LoVo (cell line): ENCODE measurements at regions not wholly inside any gene's neighbourhood (a gene's known extent, or its start where the extent isn't known, plus 50 kb on each side); places are given as distances from the start of the nearest gene placed in this dataset.

ENCODE experiments used
- DNase-seq: peaks from one replicate; pipeline ENCODE4 v3.0.0-alpha.2; 2016; ENCODE audit warnings: low spot score

DNA sequence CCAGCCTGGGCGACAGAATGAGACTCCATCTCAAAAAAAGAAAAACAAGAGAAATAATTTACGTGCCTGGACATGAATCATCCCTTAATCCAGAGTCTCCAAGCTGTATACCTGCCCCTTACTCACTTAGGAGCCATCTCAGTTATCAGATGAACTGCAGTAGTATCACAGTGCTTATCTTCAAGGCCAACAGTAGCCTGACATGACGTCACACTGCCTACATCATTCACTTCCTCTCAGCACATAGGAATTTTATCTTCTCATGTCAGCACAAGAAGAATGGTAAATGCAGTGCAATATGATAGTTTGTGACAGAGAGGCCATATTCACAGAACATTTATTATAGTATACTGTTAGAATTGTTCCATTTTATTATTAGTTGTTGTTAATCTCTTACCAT lies 216.6 kb downstream of the SS18 start:
- DNase-seq: no peak

DNA sequence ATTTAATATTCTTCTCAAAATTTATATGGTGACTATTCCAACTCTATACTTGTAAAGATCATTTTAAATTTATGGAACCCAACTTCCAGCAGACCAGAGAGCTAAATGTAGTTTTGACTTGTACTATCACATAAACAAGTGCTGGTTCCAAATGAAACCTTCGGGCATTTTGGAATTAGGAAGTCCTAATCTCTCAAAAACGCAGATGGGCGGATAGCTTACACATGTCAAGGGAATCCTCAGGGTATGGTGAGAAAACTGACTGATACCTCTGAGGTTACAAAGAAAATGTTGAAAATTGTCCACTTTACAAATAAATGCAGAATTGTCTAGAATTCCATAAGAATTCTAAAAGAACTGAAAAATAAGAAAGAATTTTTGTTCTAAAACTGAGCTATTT lies 224.1 kb downstream of the SS18 start:
- DNase-seq: no peak

DNA sequence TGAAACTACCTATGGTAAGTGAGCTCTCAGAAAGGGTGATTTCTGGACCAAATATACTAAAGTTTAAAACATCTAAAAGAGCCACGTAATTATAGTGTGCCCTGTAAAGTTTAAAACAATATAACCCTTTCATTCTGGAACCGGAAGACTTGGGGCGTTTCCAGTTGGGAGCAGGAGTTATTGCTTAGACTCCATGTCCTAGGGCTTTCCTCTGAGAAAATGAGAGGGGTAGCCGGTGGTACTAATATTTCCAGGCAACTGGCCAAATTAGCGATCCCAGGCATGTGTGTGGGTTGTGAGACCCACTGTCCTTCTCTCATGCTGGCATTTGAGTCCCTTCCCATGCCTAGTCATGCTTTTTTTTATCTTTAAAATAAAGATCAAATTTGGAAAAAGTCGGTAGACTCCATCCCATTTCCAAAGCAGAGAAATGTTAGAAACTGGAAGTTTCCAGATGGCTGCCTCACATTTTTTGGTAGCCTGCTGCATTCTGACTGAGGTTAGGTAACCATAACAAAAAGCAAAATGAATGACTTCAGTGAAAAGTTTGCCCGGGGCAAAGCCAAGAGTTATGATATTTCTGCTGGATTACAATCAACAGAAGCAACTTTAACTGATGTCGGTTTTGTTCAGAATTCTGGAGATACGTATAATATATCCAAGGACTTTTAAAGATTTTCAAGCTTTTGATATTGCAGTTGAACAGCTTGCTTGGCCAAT lies 227.4 kb downstream of the SS18 start:
- no peak for DNase-seq

DNA sequence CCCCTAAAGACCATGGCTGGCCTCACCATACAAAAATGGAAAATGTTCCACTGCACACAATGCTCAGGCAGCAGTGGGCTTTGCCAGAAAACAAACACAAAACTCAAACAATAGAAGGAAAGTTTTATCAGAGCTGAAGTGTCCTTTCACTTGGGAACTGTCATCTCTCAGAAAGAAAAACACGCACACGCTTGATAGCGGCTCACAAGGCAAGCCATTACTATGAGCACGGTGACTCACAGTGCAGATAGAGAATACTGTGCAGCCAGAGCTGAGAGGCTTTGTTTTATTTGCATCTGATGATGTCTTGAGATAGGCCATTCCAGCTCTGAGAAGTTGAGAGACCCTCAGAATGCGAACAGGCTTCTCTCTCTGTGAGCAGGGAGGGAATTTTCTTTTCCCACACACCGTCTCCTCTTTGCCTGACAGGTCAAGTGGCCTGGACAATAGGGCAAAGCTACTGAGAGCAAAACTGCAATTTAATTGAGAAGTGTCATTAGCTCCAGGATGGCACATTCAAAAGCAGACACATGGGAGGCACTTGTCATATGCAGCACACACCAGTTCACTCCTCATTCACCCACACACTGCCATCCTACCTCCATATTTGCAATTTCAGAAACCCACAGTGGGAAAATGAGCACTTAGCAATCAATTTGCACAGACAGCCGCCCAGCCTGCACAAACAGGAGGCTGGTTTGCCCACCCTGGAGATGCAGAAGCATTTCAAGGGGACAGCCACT lies 236.6 kb downstream of the SS18 start:
- DNase-seq: no peak

DNA sequence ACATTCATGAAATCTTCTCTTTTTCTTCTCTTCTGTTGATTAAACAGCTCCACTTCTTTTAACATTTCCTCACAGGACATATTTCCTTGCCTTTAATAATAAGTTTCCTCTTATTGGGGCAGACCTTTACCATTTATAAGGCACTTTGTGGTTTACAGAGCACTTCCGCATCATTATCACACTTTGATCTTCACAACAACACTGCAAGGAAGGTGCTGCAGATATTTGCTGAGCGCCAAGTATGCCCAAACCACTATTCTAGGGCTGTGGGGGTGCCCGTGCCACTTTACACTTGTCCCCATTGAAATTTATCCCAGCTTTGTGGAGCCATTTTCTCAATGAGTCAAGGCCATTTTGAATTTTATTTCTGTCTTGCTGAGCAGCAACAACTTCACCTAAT lies 246.6 kb downstream of the SS18 start:
- DNase-seq: no peak

DNA sequence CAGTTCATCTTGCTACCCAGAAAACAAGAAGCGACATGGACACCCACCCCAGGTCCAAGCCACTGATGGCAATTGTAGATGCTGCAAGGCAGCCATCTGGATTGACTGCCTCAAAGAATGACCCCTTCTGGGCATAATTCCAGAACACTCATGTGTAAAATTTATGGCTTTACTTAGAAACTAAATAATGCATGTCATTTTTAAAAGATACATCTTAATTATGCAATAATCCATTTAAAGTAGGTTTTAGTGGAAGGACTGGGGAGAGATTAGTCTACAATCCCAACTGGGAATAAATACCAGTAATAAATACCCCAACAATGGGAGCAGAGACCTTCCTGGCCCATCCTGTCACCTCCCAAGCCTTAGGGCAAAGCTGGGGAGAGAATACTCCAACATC lies 247.7 kb downstream of the SS18 start:
- no peak for DNase-seq

DNA sequence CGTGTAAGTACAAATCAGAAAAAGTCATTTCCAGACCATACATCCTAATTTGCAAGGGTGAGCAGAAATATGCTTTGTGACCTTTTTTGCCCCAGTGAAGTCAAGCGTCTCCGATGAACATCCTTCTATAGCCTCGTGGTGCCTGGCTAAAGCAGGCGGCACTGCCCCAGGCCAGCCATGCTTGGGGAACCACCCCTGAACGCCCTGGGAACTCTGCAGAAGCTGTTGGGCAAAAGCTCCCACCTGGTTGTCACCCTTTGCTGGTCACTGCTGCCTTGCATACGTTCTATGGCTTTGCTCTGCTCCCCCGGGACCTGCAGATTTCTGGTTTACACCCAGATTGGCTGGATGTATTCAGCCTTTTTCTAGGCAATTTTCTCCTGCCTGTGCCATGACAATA lies 256.4 kb downstream of the SS18 start:
- no peak for DNase-seq

DNA sequence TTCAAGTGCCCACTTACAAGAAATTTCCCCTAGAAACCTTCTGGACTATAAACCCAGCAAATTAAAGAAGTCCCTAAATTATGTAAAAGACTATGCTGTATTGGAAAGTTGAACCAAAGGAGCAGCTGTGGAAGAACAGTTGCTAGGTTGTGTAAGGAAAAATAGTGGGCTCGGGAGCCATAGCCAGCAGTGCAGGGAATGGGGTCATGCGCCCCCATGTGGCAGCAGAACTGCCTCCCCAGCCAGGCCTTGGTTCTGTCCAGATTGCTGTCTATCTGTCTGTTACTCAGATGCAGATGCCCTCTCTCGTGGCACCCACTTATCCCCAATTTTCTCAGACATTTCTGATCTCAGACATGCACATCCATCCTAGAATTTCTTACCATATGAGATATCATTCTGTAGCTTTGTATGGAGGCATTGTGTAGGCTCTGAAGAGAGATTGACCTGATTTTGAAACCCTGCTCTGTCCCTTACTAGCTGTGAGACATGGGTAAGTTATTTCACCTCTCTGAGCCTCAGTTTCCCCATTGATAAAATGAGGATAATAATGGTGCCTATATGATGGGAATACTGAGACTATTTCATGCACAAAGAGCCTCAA lies 258.3 kb downstream of the SS18 start:
- DNase-seq: peak; percentile 5

DNA sequence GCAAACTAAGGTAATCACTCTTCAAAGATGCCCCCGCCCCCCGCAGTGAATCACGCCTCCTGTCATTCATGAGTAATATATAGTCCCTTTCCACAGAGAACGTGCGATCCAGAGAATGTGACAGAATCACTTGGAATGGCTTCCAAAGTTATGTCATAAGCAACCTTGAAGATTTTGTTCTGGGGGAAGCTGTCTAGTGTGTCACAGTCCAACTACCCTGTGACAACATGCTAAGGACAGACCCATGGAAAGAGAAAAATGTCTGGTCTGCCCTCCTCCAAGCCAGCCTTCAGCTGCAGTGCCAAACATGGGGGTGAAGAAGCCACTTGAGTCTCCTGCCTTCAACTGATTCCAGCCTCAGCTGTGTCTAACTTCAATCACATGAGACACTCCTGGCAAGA lies 259.1 kb downstream of the SS18 start:
- DNase-seq: no peak

DNA sequence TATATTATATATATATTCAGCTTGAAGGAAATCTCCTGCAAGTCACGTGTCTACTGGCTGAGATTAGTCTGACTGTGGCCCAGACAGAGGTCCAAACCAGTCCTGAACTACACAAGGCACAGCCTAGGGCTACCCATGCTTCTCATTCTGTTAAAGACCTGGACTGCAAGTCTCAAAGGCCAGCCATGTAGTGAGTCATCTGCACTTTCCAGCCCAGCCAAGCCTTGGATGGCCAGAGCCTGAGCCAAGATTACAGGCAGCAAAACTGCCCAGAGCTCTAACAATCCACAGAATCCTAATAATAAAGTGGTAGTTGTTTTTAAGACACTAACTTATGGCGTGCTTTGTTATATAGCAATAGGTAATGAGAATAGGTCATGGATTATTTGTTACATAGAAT lies 259.6 kb downstream of the SS18 start:
- no peak for DNase-seq

DNA sequence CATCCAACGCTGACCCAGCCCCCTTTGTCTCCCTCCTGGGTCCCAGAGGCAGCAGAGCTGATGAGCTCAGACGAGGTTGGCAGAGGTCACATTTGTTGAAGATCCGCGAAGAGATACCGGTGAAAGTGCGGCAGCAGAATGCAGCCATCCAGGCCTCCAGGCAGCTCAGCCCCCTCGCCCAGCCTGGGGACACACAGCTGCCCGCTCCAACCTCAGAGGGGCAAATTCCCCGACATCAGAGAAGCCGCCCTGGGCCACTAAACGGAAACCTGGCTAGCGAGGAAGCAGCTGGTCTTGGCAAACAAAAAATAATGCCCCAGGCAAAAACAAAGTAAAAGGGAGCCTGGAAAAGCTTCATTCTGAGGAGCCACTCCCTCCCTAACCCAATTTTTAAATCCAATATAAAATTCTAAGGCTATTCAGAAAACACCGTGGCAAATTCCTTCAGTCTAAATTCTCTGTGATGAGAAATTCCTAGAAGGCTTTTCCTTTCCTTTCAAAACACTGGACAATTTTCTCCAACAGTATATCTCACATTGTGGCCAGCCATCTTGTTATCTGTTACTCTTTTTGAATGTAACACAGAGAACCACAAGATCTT lies 262.4 kb downstream of the SS18 start:
- DNase-seq: no peak

DNA sequence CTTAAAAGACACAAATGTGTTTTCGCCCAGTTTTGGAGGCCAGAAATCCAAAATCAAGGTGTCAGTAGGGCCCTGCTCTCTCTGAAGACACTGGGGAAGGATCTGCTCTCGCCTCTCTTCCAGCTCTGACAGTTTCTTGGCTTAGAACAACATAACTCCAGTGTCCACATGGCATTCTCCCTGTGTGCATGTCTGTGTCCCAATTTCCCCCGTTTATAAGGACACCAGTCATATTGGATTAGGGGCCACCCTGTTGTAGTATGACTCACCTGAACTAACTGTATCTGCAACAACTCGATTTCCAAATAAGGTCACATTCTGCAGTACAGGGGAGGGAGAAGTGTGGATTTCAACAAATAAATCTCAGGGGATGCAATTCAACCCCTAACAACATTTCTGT lies 263.2 kb downstream of the SS18 start:
- DNase-seq: no peak

DNA sequence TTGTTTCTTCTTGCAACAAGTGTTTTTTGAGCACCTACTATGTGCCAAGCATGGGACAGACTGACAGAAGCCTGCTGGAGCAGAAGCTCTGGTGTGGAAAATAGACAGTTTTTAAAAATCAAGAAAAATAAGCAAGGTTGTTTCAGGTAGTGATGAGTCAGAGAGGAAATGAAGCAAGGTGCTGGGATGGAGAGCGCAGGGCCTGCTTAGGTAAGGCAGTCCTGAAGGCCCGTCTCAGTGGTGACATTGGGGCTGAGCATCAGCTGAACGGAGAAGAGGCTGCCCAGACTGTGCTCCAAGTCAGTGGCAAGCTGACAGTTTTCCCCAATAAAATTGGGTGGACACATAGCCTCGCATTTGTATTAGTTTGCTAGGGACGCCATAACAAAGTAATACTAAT lies 263.6 kb downstream of the SS18 start:
- no peak for DNase-seq

DNA sequence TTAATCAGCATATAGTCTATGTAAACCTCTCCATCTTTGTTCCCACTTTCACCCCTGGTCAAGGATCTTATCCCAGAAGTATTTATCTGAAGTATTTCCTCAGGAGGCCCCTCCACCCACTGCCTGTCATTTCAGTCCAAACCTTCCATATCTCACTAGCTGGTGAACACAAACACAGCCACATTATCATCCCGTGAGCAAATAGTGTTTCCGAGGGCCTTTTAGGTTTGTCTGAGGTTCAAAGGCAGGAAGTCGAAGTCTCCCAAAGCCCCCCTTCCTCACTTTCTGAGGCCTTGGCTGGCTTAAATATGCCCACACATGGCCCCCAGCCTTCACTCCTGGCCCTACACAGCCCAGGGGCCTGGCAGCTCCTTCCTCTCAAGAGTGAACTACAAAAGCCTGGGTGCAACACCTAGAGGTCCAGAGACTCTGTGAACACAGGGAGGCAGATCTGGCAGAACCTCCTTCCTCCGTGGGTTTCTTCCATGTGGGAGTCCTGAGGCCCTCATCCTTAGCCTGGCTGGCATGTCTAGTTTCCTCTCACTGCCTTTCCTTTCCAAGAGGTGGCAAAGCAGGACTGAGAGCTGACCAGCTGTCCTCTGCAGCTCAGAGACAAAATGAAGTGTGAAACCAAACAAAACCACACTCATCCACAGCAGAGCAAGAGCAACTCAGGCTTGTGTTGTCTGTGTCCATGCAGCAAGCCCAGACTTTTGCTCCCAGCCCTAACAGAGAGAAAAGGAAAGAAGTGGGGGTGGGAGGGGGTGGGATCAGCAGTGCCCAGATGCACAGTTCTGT lies 264.2 kb downstream of the SS18 start:
- DNase-seq: no peak

DNA sequence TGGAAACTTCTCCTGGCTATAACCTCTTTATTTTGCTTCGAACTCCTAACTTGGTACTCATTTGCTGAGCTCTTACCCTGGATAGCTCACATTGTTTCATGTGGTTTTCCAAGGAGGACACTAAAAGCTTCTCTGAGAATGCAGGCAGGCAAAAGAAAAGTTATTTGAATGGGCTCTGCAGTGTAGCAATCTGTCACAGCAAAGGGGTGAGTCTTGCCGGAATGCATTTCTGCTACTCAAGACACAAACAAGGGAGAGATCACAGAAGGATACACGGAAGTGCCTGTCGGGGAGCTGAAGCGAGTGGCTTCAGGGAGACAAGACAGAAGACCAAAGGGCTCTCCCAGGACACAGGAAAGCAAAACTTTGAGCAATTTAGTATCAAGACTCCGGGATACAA lies 265.4 kb downstream of the SS18 start:
- no peak for DNase-seq

DNA sequence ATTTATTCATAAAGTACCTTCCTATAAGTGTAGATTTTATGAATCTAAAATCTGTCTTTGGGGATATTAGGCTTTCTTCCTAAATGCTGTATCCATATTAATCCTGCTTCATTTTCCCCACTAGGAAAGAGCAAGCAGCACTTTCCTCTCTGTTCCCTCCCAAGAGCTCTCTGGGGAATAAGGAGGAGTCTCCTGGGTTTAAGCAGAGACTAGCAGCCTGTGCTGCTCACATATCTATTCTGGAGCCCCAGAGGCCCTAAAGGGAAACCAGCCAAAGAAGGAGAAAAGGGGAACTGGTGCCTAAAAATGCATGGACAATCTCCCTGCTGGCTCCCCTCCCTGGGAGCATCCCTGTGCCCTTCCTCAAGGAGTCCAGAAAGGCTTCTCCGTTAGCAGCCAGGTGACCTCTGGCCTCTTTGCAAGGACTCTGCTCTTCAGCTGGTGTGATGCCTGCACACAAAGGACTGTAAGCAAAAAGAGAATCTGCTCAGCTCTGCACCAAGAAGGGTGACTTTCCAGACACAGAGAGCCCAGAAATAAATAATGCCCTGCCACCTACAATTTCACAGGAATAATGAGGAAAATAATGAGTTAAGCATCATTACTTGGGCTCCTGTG lies 270.6 kb downstream of the SS18 start:
- DNase-seq: no peak

DNA sequence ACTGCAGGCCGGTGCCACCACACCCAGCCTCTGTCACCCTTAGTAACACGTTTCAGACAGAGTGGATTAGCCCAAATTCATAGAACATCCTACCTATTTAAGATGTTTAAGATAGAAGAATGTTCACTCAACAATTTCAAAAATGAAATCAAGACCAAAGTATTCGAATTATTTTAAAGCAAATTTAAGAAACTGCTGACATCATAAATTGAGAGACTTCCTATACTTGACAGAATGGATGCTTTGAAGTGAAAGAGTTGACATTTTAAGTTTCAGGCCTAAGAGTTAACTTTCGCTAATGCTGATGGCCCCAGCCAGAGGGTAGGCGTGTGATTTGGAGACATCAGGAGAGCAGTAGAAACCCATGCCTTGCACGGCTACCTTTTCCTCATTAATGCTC lies 271.9 kb downstream of the SS18 start:
- DNase-seq: no peak

DNA sequence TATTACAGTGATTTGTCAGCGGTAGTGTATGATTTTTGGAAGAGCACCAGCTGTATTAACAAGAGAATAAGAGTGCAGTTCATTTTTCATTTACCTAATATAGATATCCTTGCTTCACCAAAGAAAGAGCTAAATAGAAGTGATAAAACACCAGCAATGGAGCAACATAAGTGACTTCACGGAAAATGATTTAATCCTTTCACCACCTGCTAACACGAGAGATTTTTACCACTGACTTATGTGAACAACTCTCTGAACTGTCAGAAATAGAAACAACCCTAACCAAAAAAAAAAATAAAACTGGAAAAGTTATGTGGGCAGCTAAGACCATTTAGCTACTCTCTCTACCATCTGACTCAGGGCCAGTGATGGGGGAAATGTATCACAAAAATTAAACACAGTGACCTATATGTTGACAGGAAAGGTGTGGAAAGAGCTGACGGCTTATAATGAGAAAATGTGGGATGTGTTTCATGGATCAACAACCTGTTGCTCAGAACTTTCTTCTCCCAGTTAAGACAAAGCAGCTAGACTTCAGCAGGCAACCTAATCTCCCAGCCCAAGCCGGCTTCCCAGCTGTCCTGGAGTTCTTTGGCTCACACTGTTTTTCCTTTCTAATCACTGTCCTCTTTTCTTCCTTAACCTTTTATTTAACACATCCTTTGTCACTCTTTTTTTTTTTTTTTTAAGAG lies 272.7 kb downstream of the SS18 start:
- DNase-seq: no peak

DNA sequence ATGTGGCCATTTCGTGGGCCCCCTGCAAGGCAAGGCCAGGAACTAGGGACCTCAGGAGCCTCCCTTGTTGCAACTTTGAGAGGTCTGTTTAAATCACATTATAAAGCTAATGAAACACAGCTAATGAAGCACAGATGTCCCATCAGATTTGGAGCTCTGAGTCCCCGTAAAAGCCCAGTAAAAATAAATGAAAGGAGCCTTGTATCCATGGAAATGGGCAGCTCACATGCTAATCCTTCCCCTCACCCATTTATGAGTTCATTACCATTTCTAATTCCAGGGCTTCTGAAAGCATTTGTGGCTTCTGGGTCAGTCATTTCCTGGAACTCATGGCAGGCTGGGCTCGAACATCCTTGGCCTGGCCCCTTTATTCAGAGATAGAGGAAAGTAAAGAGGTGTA lies 274.8 kb downstream of the SS18 start:
- DNase-seq: no peak

DNA sequence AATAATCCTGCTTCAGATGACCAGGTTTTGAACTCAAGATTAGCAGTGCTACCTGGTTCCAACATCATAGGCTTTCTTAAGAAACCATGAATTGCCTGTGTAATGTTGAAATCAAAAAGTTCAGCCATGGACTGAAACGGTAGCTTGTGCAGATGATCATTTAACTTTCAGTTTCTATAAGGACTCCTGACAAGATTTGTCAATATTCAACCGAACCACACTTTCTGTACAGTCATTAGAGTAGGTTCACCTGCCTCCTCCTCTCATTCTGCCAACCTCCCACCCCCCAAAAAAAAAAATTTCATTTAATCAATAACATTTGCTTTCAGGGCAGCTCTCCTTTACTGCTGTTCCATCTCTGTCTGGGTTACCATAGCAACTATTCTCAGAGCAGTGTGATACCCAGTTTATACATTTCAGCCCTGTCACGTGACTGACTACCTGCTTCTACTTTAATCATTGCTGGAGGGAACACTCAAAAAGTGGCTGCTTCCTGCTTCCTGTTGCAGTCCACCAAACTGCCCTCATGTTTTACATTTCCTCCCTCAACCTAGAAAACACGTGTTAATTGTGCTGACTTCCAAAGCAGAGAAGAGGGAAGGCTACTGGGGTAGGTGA lies 275.5 kb downstream of the SS18 start:
- no peak for DNase-seq

DNA sequence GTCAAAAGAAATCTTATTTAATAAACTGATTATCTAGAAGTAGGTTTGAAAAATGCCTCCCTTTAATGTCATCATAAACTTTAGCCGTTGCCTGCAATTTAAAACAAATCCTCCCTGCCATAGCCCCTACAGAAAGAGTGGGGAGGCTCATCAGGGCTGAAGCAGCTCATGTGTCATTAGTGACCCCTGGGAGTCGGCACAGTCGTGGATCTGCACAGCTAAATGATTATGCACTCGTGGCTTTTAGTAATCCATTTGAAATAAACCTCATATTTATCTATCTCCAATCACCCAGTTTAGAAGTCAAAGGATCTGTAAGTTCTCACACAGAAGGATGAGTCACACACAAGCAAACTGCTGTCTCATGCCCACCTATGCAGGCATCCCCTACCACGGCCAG lies 277.3 kb downstream of the SS18 start:
- DNase-seq: no peak
